ENCODE measurements at regions not wholly inside any gene's neighbourhood (a gene's known extent, or its start where the extent isn't known, plus 50 kb on each side); places are given as distances from the start of the nearest gene placed in this dataset.

DNA sequence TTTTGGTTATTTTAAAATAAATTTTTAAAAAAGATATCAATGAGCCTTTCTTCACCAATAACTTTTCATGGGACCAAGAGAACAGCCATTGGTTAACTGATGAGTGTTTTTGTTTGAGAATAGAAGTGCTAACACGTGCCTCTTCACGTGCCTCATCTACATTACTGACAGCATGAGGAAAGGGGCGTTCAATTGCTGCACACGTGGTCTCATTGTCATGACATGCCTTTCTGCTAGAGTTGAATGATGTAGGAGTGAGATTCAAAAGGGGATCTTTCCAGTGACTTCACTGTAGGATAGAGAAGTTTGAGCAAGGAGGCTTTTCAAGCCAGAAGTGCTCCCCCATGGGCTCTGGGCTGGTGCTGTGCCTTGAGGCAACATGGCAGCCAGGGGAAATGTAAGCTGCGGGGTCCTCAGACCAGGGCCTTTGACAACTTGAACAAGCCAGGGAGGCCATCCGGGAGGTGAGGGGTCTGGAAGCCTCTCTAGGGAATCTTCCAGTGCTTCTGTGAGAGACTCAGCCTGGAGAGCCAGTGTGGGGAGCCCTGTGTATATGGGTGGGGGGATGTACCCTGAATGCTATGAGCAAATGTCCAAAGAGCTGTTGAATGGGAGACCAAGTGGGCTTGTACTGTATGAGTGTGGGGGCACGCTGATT, 51.2 kb upstream of the FSTL4 start:
- TF ChIP-seq, protein P1, sequence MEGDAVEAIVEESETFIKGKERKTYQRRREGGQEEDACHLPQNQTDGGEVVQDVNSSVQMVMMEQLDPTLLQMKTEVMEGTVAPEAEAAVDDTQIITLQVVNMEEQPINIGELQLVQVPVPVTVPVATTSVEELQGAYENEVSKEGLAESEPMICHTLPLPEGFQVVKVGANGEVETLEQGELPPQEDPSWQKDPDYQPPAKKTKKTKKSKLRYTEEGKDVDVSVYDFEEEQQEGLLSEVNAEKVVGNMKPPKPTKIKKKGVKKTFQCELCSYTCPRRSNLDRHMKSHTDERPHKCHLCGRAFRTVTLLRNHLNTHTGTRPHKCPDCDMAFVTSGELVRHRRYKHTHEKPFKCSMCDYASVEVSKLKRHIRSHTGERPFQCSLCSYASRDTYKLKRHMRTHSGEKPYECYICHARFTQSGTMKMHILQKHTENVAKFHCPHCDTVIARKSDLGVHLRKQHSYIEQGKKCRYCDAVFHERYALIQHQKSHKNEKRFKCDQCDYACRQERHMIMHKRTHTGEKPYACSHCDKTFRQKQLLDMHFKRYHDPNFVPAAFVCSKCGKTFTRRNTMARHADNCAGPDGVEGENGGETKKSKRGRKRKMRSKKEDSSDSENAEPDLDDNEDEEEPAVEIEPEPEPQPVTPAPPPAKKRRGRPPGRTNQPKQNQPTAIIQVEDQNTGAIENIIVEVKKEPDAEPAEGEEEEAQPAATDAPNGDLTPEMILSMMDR (IDR thresholded peaks at IDR 0.05) = no peak
- H3K27ac ChIP-seq = no peak overlapping the region

DNA sequence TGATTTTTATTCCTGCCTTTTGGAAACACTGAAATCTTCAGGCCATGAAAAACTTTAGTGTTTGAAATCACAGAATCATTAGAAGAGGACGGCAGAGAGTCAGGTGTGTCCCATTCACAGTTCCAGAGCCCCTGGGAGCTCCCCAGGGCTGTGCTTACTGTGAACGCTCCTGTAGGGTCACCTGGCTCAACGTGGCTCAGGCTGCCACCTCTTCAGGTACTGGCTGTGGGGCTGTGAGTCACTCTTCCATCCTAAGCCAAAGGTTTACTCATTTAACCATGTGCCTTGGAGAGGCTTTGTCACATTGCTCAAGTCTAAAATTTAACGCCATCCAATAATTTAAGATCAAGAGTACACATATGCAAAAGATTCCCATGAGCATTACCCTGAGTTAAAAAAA, 50.2 kb upstream of the FSTL4 start:
- TF ChIP-seq, protein P1 (IDR thresholded peaks at IDR 0.05) = no peak
- TF ChIP-seq ZFX (IDR thresholded peaks at IDR 0.05; ENCODE audit: borderline replicate concordance) = no peak
- no peak overlapping the region for H3K27ac ChIP-seq
